Forelimb muscle (tissue), 1 donor: ENCODE measurements at regions not wholly inside any gene's neighbourhood (a gene's known extent, or its start where the extent isn't known, plus 50 kb on each side); places are given as distances from the start of the nearest gene placed in this dataset.
"Not testable (repeated sequence)": the region's sequence is repeated elsewhere in the genome, so short reads cannot be mapped to it uniquely, and the experiment has no call there.

Experiments
- DNase-seq: peaks from one replicate; pipeline ENCODE4 v3.0.0-alpha.2; 2013; ENCODE audit warnings: low read depth

- DNase-seq = no peak
Measured at GRCh38 chr20:24836661-24837299, 112.3 kb upstream of the CST7 start.

- no peak for DNase-seq
Measured at GRCh38 chr20:24837781-24838450, 111.2 kb upstream of the CST7 start.

- DNase-seq = no peak
Measured at GRCh38 chr20:24838546-24839535, 110.2 kb upstream of the CST7 start.

GRCh38 chr20:24840121-24840713 is 108.9 kb upstream of the CST7 start:
- no peak for DNase-seq

GRCh38 chr20:24842274-24842917 is 106.7 kb upstream of the CST7 start:
- DNase-seq = no peak

- peak; percentile 5 for DNase-seq
Measured at GRCh38 chr20:24842918-24843715, 106.0 kb upstream of the CST7 start.

GRCh38 chr20:24850176-24850575 is 98.9 kb upstream of the CST7 start:
- DNase-seq = no peak

- DNase-seq = no peak
Measured at GRCh38 chr20:24851346-24852019, 97.6 kb upstream of the CST7 start.

- no peak for DNase-seq
Measured at GRCh38 chr20:24853916-24854315, 95.2 kb upstream of the CST7 start.

GRCh38 chr20:24855848-24856247 is 93.2 kb upstream of the CST7 start:
- DNase-seq = no peak

- DNase-seq = not testable (repeated sequence)
Measured at GRCh38 chr20:24858500-24858899, 90.6 kb upstream of the CST7 start.

GRCh38 chr20:24859539-24859938 is 89.5 kb upstream of the CST7 start:
- no peak for DNase-seq

GRCh38 chr20:24862186-24862585 is 86.9 kb upstream of the CST7 start:
- DNase-seq = no peak

- DNase-seq = no peak
Measured at GRCh38 chr20:24862606-24863005, 86.5 kb upstream of the CST7 start.

GRCh38 chr20:24863356-24863755 is 85.7 kb upstream of the CST7 start:
- DNase-seq = peak; percentile 9

GRCh38 chr20:24866008-24866407 is 83.1 kb upstream of the CST7 start:
- no peak for DNase-seq

- no peak for DNase-seq
Measured at GRCh38 chr20:24866742-24867141, 82.3 kb upstream of the CST7 start.

- no peak for DNase-seq
Measured at GRCh38 chr20:24867556-24867955, 81.5 kb upstream of the CST7 start.

GRCh38 chr20:24868396-24868927 is 80.6 kb upstream of the CST7 start:
- DNase-seq = no peak

GRCh38 chr20:24868959-24869358 is 80.1 kb upstream of the CST7 start:
- no peak for DNase-seq
